Transverse colon (tissue), 3 donors: ENCODE measurements at regions not wholly inside any gene's neighbourhood (a gene's known extent, or its start where the extent isn't known, plus 50 kb on each side); places are given as distances from the start of the nearest gene placed in this dataset.

Experiments
- EP300 ChIP-seq: sonication (generic); formaldehyde crosslinking; IDR thresholded peaks from one replicate; pipeline ENCODE4 v1.6.1; 2017; ENCODE audit warnings: antibody characterized with exemption, low read depth
- TF ChIP-seq, protein P1 (sequence below), 5 experiments: fragments of 200-600 bp in 3 of 5; fragments of 450-650 bp in 2 of 5; sonication (generic) in 3 of 5; IDR thresholded peaks; 1 replicate in 2 of 5; 2 replicates in 3 of 5; pipeline ENCODE4 v1.5.1; 2016 to 2017; ENCODE audit warnings: antibody characterized with exemption in 5 of 5, inconsistent platforms in 3 of 5, mild to moderate bottlenecking in 2 of 5, moderate library complexity in 1 of 5

DNA sequence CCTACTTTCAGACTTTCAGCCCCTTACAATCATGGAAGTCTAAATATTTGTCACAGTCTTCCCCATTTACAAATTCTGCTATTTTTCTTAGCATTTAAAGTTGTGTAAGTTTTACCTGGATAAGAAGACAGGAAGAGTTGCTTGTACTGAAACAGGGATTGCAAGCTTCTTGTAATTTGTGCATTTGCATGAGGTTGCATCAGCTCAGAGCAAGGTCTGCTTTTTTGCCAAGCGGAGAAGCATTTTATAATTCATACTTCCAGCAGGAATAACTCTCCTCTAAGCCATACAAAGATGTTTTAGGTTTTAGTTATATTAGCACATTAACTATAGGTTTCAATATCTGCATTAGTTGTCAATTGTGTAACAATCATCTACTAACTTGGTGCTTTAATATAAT, 922.0 kb upstream of the PABPC4L start:
- TF ChIP-seq, protein P1, sequence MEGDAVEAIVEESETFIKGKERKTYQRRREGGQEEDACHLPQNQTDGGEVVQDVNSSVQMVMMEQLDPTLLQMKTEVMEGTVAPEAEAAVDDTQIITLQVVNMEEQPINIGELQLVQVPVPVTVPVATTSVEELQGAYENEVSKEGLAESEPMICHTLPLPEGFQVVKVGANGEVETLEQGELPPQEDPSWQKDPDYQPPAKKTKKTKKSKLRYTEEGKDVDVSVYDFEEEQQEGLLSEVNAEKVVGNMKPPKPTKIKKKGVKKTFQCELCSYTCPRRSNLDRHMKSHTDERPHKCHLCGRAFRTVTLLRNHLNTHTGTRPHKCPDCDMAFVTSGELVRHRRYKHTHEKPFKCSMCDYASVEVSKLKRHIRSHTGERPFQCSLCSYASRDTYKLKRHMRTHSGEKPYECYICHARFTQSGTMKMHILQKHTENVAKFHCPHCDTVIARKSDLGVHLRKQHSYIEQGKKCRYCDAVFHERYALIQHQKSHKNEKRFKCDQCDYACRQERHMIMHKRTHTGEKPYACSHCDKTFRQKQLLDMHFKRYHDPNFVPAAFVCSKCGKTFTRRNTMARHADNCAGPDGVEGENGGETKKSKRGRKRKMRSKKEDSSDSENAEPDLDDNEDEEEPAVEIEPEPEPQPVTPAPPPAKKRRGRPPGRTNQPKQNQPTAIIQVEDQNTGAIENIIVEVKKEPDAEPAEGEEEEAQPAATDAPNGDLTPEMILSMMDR (IDR thresholded peaks at IDR 0.05) = no peak
- no peak for TF ChIP-seq EP300
